Erythroblast (primary cell): ENCODE measurements at regions not wholly inside any gene's neighbourhood (a gene's known extent, or its start where the extent isn't known, plus 50 kb on each side); places are given as distances from the start of the nearest gene placed in this dataset.

ENCODE experiments used
- GATA1 ChIP-seq: IDR thresholded peaks from 2 replicates; pipeline ENCODE4 v1.6.1; 2011; ENCODE audit warnings: low read depth, mild to moderate bottlenecking, control low read depth, low read length, moderate library complexity
- POLR2A ChIP-seq: IDR thresholded peaks from 2 replicates; pipeline ENCODE4 v1.6.1; 2011; ENCODE audit warnings: mild to moderate bottlenecking, low read length

DNA sequence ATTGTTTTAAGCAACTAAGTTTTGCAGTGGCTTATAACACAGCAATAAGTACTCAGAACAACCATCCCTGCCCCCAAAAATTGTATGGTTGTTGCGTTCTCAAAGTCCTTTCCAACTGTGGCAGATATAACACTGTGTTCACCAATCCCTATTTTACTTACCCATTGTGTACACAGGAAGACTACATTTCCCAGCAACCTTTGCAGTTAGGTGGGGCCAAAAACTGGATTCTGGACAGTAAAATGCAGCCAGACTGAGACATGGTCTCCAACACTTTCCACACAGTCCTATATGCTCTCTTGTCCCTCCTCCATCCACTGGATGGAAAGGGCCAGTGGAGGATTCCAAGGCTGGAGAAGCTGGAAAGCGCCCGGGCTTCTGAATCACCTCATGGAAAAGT, 523.6 kb downstream of the BCOR start:
- no peak for TF ChIP-seq POLR2A
- TF ChIP-seq GATA1, result no peak
